A549 (cell line): ENCODE measurements at regions not wholly inside any gene's neighbourhood (a gene's known extent, or its start where the extent isn't known, plus 50 kb on each side); places are given as distances from the start of the nearest gene placed in this dataset.

Experiments
- JUN ChIP-seq, 2 experiments: fragments of >200 bp; sonication (Bioruptor Twin); formaldehyde crosslinking; IDR thresholded peaks; 2 replicates in 1 of 2; 3 replicates in 1 of 2; pipeline ENCODE4 v1.6.1; 2016 to 2017
- JUNB ChIP-seq: fragments of >200 bp; sonication (Bioruptor Twin); formaldehyde crosslinking; IDR thresholded peaks from 2 replicates; pipeline ENCODE4 v1.6.1; 2016
- POLR2A ChIP-seq: IDR thresholded peaks from 2 replicates; pipeline ENCODE4 v1.6.1; 2012; ENCODE audit warnings: mild to moderate bottlenecking, low read length
- RAD21 ChIP-seq, 2 experiments: fragments of >200 bp in 1 of 2; sonication (Bioruptor Twin) in 1 of 2; formaldehyde crosslinking in 1 of 2; IDR thresholded peaks in 1 of 2; conservative IDR thresholded peaks in 1 of 2; 2 replicates in 1 of 2; 3 replicates in 1 of 2; pipeline ENCODE4 v1.6.1; 2012 to 2018; ENCODE audit warnings: inconsistent platforms in 1 of 2
- TF ChIP-seq, protein P1 (sequence below): fragments of >200 bp; sonication (Bioruptor Twin); formaldehyde crosslinking; IDR thresholded peaks from 3 replicates; pipeline ENCODE4 v1.5.1; 2016

DNA sequence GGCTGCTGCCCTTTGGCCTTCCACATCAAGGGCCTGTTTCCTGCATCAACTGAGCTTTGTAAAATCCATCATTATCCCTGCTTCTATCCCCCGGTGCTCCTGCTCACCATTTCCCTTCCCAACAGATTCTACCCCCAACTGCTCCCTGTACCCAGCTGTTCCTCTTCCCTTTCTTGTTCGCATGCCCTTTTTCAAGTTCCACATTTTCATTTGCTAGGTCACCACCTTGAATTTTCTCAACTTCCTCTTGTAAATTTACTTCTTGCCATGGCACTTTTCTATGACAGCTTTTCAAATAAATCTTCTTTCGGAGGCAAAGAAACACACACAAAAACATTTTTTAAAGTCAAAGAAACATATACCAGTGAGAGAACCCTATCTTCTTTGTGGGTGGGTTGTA is 330.5 kb upstream of the ADGRL2 start:
- no peak for TF ChIP-seq RAD21 (conservative IDR thresholded peaks at IDR 0.05 in 1 of 2, IDR thresholded peaks at IDR 0.05 in 1 of 2)
- TF ChIP-seq, protein P1, sequence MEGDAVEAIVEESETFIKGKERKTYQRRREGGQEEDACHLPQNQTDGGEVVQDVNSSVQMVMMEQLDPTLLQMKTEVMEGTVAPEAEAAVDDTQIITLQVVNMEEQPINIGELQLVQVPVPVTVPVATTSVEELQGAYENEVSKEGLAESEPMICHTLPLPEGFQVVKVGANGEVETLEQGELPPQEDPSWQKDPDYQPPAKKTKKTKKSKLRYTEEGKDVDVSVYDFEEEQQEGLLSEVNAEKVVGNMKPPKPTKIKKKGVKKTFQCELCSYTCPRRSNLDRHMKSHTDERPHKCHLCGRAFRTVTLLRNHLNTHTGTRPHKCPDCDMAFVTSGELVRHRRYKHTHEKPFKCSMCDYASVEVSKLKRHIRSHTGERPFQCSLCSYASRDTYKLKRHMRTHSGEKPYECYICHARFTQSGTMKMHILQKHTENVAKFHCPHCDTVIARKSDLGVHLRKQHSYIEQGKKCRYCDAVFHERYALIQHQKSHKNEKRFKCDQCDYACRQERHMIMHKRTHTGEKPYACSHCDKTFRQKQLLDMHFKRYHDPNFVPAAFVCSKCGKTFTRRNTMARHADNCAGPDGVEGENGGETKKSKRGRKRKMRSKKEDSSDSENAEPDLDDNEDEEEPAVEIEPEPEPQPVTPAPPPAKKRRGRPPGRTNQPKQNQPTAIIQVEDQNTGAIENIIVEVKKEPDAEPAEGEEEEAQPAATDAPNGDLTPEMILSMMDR, result no peak
- TF ChIP-seq JUN (IDR thresholded peaks at IDR 0.05), result no peak
- TF ChIP-seq JUNB, result no peak
- TF ChIP-seq POLR2A, result no peak
